CD4-positive, alpha-beta T cell (primary cell): ENCODE measurements at regions not wholly inside any gene's neighbourhood (a gene's known extent, or its start where the extent isn't known, plus 50 kb on each side); places are given as distances from the start of the nearest gene placed in this dataset.

Experiments used
- ATAC-seq: fragments of 200-7000 bp; cut with Tn5 transposase; one replicate; pipeline ENCODE4 v1.10.0; 2022; ENCODE audit warnings: mild to moderate bottlenecking; ENCODE audit not compliant: poor library complexity
- CTCF ChIA-PET: fragments of 350-600 bp; sonication (Branson Sonifier 250); formaldehyde crosslinking; loops from one replicate; lab custom pipeline; 2021; ENCODE audit warnings: antibody characterized with exemption, inconsistent platforms; lab: Charles Lee
- POLR2A ChIA-PET: fragments of 350-600 bp; sonication (Branson Sonifier 250); formaldehyde crosslinking; loops from one replicate; lab custom pipeline; 2021; ENCODE audit warnings: antibody characterized with exemption, inconsistent platforms; lab: Charles Lee
- DNase-seq, 14 experiments: peaks; one replicate each; pipeline ENCODE4 v3.0.0-alpha.2; 2013 to 2020; ENCODE audit warnings: mixed read lengths in 2 of 14
- H3K27ac ChIP-seq, 2 donors: one replicate each; pipeline versions ENCODE4 v1.5.1 to v1.7.0; 2013; ENCODE audit warnings: low read length in 2 of 2, low read depth in 1 of 2, mild to moderate bottlenecking in 1 of 2
- H3K27me3 ChIP-seq, 2 experiments: 1 replicate in 1 of 2; 2 replicates in 1 of 2; pipeline versions ENCODE4 v1.6.1 to v1.7.0; 2013; ENCODE audit warnings: low read length in 2 of 2, control low read depth in 1 of 2, mild to moderate bottlenecking in 1 of 2, moderate library complexity in 1 of 2; ENCODE audit not compliant: insufficient read depth in 2 of 2, control insufficient read depth in 1 of 2
- H3K36me3 ChIP-seq: one replicate; pipeline ENCODE4 v1.6.1; 2013; ENCODE audit warnings: low read length, control low read depth; ENCODE audit not compliant: insufficient read depth
- H3K4me1 ChIP-seq: one replicate; pipeline ENCODE4 v1.6.1; 2013; ENCODE audit warnings: low read length, control low read depth; ENCODE audit not compliant: insufficient read depth
- H3K4me3 ChIP-seq: one replicate; pipeline ENCODE4 v1.5.1; 2013; ENCODE audit warnings: mild to moderate bottlenecking, low read length, moderate library complexity
- H3K9me3 ChIP-seq, 2 experiments: 1 replicate in 1 of 2; 2 replicates in 1 of 2; pipeline versions ENCODE4 v1.6.1 to v1.7.0; 2013; ENCODE audit warnings: low read length in 2 of 2, mild to moderate bottlenecking in 2 of 2, control low read depth in 1 of 2, moderate library complexity in 1 of 2; ENCODE audit not compliant: control insufficient read depth in 1 of 2, insufficient read depth in 1 of 2
- H3K27ac Mint-ChIP-seq: one replicate; pipeline ENCODE4 v1.8.0; 2020; ENCODE audit warnings: mixed read lengths
- H3K27me3 Mint-ChIP-seq: one replicate; pipeline ENCODE4 v1.8.0; 2021; ENCODE audit warnings: mixed read lengths
- H3K36me3 Mint-ChIP-seq: one replicate; pipeline ENCODE4 v1.8.0; 2021; ENCODE audit warnings: low read depth, mixed read lengths
- H3K4me1 Mint-ChIP-seq: one replicate; pipeline ENCODE4 v1.8.0; 2021; ENCODE audit warnings: low read depth, mixed read lengths
- H3K4me3 Mint-ChIP-seq: one replicate; pipeline ENCODE4 v1.8.0; 2020; ENCODE audit warnings: mild to moderate bottlenecking, mixed read lengths
- H3K9me3 Mint-ChIP-seq: one replicate; pipeline ENCODE4 v1.8.0; 2020; ENCODE audit warnings: mixed read lengths
- CTCF ChIP-seq: fragments of 200-600 bp; IDR thresholded peaks from one replicate; pipeline ENCODE4 v1.8.0; 2022; ENCODE audit warnings: antibody characterized with exemption, mild to moderate bottlenecking
- intact Hi-C, 2 experiments: fragments of 100-400 bp; cut with DNase I in 1 of 2; cut with micrococcal nuclease in 1 of 2; formaldehyde crosslinking; loops; one replicate each; pipeline versions ENCODE4 v1.15.1 to v1.9.0; 2023 to 2025; cut with DNase I, micrococcal nuclease

GRCh38 chr11:116638463-116638862 is 134.3 kb downstream of the BUD13 start:
- Mint-ChIP-seq H3K27ac (no peak overlapping the region), H3K4me1 (no peaks in the 10 kb centered on the region), H3K36me3 (no peaks in the 10 kb centered on the region), H3K9me3 (no peaks in the 10 kb centered on the region), H3K4me3 (no peak overlapping the region), H3K27me3 (peaks cover 5% of the 10 kb centered on the region)
- TF ChIP-seq CTCF = no peak
- Histone ChIP-seq H3K9me3 (peaks cover 0 to 17% of the 10 kb centered on the region in 2 experiments), H3K36me3 (no peaks in the 10 kb centered on the region), H3K27me3 (peaks cover 0 to 4% of the 10 kb centered on the region in 2 experiments), H3K4me3 (no peak overlapping the region), H3K4me1 (no peaks in the 10 kb centered on the region), H3K27ac (no peak overlapping the region)
- intact Hi-C loops = no loop called here
- DNase-seq = no peak
- CTCF ChIA-PET = no interaction called here
- POLR2A ChIA-PET = no interaction called here
- no peak for ATAC-seq

DNA sequence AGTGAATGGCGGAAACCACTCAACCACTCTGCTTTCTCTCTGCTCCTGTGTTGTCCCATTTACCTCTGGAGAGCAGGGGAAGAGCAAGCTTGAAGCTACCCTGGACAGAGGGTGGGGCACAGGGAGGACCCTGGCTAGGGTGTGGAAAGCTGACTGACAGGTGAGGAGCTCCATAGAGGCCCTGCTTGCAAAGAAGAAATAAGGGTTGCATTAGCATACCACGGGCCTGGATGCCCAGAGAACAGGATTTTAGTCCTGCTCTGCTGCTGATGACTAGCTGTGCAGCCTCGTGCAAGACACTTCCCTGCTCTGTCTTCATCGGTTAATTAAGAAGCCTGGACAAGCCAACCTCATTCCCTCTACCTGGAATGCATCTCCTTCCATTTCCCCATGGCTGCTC is 135.0 kb downstream of the BUD13 start:
- no peaks in the 10 kb centered on the region for H3K36me3 Mint-ChIP-seq

DNA sequence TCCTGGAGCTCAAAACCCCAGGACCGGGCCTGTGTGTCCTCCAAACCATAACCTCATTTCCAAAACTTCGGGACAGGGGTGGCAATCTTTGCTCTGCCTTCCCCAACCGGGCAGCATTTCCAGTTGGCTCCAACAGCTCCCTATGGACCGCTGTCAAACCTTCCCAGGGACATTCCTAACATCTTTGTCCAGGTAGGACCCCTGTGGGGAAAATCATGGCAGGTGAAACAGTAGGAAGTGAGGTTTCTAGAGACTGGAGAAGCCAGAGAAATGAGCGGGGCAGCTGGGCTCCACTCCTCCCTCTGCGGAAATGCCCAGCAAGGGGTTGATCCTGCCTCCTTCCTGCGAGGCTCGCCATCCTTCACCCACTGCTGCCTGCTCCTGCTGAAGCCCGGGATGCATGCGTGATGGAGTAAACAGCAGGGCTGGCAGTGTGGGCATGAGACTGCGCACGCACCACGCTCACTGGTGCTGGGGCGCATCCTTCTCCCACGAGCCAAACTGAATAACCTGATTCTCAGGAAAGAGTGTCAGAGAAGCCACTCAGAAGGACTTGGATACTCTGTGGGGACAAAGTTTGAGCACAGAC is 136.4 kb downstream of the BUD13 start:
- H3K4me1 ChIP-seq = no peaks in the 10 kb centered on the region
- H3K4me1 Mint-ChIP-seq = no peaks in the 10 kb centered on the region
- POLR2A ChIA-PET = no interaction called here
- CTCF ChIA-PET = no interaction called here
- ATAC-seq = no peak
- intact Hi-C loops = no loop called here
- H3K4me3 Mint-ChIP-seq = no peak overlapping the region
- H3K36me3 ChIP-seq = no peaks in the 10 kb centered on the region
- no peaks in the 10 kb centered on the region for H3K36me3 Mint-ChIP-seq
- H3K9me3 Mint-ChIP-seq = no peaks in the 10 kb centered on the region
- TF ChIP-seq CTCF = no peak
- no peak for DNase-seq
- H3K27ac Mint-ChIP-seq = no peak overlapping the region
- no peak overlapping the region for H3K27ac ChIP-seq
- no peak overlapping the region for H3K4me3 ChIP-seq
- peaks cover 0 to 14% of the 10 kb centered on the region in 2 experiments for H3K9me3 ChIP-seq
- peaks cover 9% of the 10 kb centered on the region for H3K27me3 Mint-ChIP-seq
- H3K27me3 ChIP-seq = peaks cover 0 to 4% of the 10 kb centered on the region in 2 experiments

More for the DNA sequence above, 135.0 kb downstream of the BUD13 start:
- Histone ChIP-seq H3K36me3 (no peaks in the 10 kb centered on the region), H3K9me3 (peaks cover 0 to 17% of the 10 kb centered on the region in 2 experiments), H3K4me1 (no peaks in the 10 kb centered on the region), H3K27ac (no peak overlapping the region), H3K27me3 (peaks cover 0 to 4% of the 10 kb centered on the region in 2 experiments), H3K4me3 (no peak overlapping the region)
- no peak overlapping the region for H3K4me3 Mint-ChIP-seq
- DNase-seq (no peak), ATAC-seq (no peak)
- H3K9me3 Mint-ChIP-seq = no peaks in the 10 kb centered on the region
- no peaks in the 10 kb centered on the region for H3K4me1 Mint-ChIP-seq
- peaks cover 5% of the 10 kb centered on the region for H3K27me3 Mint-ChIP-seq
- TF ChIP-seq CTCF = no peak
- CTCF ChIA-PET = no interaction called here
- POLR2A ChIA-PET = no interaction called here
- no peak overlapping the region for H3K27ac Mint-ChIP-seq
- intact Hi-C loops = no loop called here
